ENCODE measurements at regions not wholly inside any gene's neighbourhood (a gene's known extent, or its start where the extent isn't known, plus 50 kb on each side); places are given as distances from the start of the nearest gene placed in this dataset.

- TF ChIP-seq, protein P1, sequence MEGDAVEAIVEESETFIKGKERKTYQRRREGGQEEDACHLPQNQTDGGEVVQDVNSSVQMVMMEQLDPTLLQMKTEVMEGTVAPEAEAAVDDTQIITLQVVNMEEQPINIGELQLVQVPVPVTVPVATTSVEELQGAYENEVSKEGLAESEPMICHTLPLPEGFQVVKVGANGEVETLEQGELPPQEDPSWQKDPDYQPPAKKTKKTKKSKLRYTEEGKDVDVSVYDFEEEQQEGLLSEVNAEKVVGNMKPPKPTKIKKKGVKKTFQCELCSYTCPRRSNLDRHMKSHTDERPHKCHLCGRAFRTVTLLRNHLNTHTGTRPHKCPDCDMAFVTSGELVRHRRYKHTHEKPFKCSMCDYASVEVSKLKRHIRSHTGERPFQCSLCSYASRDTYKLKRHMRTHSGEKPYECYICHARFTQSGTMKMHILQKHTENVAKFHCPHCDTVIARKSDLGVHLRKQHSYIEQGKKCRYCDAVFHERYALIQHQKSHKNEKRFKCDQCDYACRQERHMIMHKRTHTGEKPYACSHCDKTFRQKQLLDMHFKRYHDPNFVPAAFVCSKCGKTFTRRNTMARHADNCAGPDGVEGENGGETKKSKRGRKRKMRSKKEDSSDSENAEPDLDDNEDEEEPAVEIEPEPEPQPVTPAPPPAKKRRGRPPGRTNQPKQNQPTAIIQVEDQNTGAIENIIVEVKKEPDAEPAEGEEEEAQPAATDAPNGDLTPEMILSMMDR (IDR thresholded peaks at IDR 0.05) = no peak
- no peak for TF ChIP-seq EZH2 (IDR thresholded peaks at IDR 0.05; ENCODE audit: borderline replicate concordance, insufficient read depth, low read depth, low read length, poor library complexity, severe bottlenecking)
Observed at GRCh38 chr18:43572163-43572562, 294.9 kb upstream of the SYT4 start.

Measured in B cell (primary cell).